ENCODE measurements at regions not wholly inside any gene's neighbourhood (a gene's known extent, or its start where the extent isn't known, plus 50 kb on each side); places are given as distances from the start of the nearest gene placed in this dataset.

DNA sequence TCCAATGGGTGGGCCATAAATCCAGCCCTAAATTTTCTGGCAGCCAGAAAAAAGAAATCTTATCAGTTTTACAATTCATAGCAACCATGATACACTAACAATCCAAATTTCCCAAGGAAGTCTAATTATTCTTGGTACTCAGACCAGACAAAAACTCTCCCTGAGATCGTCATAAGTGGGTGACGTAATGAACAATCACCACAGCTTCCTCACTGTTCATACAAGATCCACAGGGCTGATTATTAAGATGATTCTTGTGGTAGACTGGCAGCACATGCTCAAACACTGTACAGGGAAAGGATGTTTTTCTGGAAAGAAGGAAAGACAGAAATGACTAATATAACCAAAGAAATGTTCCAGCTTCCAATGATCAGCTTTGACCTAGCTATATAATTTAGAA, 178.3 kb upstream of the CRIM1 start:
- DNase-seq, result no peak
- no peaks in the 10 kb centered on the region for H4K20me1 ChIP-seq (ENCODE audit: insufficient read depth, low read length)
- no peak overlapping the region for H3K27ac ChIP-seq (ENCODE audit: low read depth in 1 of 2, low read length in 2 of 2)
- no peaks in the 10 kb centered on the region for H3K27me3 ChIP-seq (ENCODE audit: control insufficient read depth in 2 of 2, insufficient read depth in 2 of 2, low read length in 2 of 2)
- Mint-ChIP-seq H3K9me3 (peaks cover 7 to 16% (median 11%) of the 10 kb centered on the region in 7 donors), H3K36me3 (no peaks in the 10 kb centered on the region), H3K27me3 (ENCODE audit: low read depth in 3 of 3) (peaks cover 0 to 2% (median 0%) of the 10 kb centered on the region in 3 donors), H3K27ac (no peak overlapping the region), H3K4me1 (no peaks in the 10 kb centered on the region), H3K4me3 (no peak overlapping the region)
- no peak overlapping the region for H3K4me2 ChIP-seq (replicated peaks; ENCODE audit: extremely low read depth, low read length, poor library complexity, severe bottlenecking)
- H3K9me3 ChIP-seq (replicated peaks in 1 of 2; ENCODE audit: control insufficient read depth in 1 of 2, insufficient read depth in 1 of 2, low read length in 2 of 2), result peaks cover 0 to 4% of the 10 kb centered on the region in 2 donors
- WGBS (ENCODE audit: insufficient coverage), result no CpG with 5 or more reads among the region's 2 CpGs
- H3K4me1 ChIP-seq (ENCODE audit: control insufficient read depth in 1 of 2, insufficient read depth in 2 of 2, low read length in 2 of 2), result no peaks in the 10 kb centered on the region
- H3K79me2 ChIP-seq (ENCODE audit: insufficient read depth, low read length), result no peaks in the 10 kb centered on the region
- no peak overlapping the region for H3K4me3 ChIP-seq (replicated peaks in 1 of 3; ENCODE audit: low read depth in 2 of 3, low read length in 3 of 3)
- H3K36me3 ChIP-seq (replicated peaks in 1 of 2; ENCODE audit: control insufficient read depth in 1 of 2, insufficient read depth in 2 of 2, low read length in 2 of 2), result no peaks in the 10 kb centered on the region
- intact Hi-C loops (cut with micrococcal nuclease), result no loop called here
- no peak overlapping the region for H3K9ac ChIP-seq (ENCODE audit: insufficient read depth, low read length, poor library complexity, severe bottlenecking)
- TF ChIP-seq, protein P1, sequence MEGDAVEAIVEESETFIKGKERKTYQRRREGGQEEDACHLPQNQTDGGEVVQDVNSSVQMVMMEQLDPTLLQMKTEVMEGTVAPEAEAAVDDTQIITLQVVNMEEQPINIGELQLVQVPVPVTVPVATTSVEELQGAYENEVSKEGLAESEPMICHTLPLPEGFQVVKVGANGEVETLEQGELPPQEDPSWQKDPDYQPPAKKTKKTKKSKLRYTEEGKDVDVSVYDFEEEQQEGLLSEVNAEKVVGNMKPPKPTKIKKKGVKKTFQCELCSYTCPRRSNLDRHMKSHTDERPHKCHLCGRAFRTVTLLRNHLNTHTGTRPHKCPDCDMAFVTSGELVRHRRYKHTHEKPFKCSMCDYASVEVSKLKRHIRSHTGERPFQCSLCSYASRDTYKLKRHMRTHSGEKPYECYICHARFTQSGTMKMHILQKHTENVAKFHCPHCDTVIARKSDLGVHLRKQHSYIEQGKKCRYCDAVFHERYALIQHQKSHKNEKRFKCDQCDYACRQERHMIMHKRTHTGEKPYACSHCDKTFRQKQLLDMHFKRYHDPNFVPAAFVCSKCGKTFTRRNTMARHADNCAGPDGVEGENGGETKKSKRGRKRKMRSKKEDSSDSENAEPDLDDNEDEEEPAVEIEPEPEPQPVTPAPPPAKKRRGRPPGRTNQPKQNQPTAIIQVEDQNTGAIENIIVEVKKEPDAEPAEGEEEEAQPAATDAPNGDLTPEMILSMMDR (IDR thresholded peaks at IDR 0.05), result no peak
- H2AFZ ChIP-seq (ENCODE audit: insufficient read depth, low read depth, low read length, poor library complexity, severe bottlenecking), result no peak overlapping the region

DNA sequence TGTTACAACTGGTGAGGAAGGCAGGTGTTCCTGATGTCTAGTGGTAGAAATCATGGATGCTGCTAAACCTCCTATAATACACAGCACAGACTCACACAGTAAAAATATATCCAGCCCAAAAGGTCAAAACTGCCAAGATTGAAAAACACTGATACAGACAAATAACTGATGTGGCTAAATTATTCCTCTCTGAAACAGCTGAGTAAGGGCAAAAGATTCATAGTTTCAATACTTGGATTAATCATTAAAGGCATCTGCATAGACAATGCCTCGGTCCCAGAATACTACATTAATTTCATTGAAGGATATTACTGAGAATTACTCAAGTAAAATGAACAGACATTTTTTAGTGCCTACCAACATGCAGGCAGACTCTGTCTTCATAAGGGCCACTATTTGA, 180.7 kb upstream of the CRIM1 start:
- Mint-ChIP-seq H3K27ac (no peak overlapping the region), H3K4me3 (no peak overlapping the region), H3K4me1 (no peaks in the 10 kb centered on the region), H3K9me3 (peaks cover 7 to 13% (median 11%) of the 10 kb centered on the region in 7 donors), H3K27me3 (ENCODE audit: low read depth in 3 of 3) (peaks cover 0 to 2% (median 0%) of the 10 kb centered on the region in 3 donors), H3K36me3 (no peaks in the 10 kb centered on the region)
- Histone ChIP-seq H3K79me2 (ENCODE audit: insufficient read depth, low read length) (no peaks in the 10 kb centered on the region), H3K9ac (ENCODE audit: insufficient read depth, low read length, poor library complexity, severe bottlenecking) (no peak overlapping the region), H3K27ac (ENCODE audit: low read depth in 1 of 2, low read length in 2 of 2) (no peak overlapping the region), H3K4me3 (replicated peaks in 1 of 3; ENCODE audit: low read depth in 2 of 3, low read length in 3 of 3) (no peak overlapping the region), H4K20me1 (ENCODE audit: insufficient read depth, low read length) (no peaks in the 10 kb centered on the region), H3K27me3 (ENCODE audit: control insufficient read depth in 2 of 2, insufficient read depth in 2 of 2, low read length in 2 of 2) (no peaks in the 10 kb centered on the region), H3K9me3 (replicated peaks in 1 of 2; ENCODE audit: control insufficient read depth in 1 of 2, insufficient read depth in 1 of 2, low read length in 2 of 2) (no peaks in the 10 kb centered on the region), H2AFZ (ENCODE audit: insufficient read depth, low read depth, low read length, poor library complexity, severe bottlenecking) (no peak overlapping the region), H3K4me1 (ENCODE audit: control insufficient read depth in 1 of 2, insufficient read depth in 2 of 2, low read length in 2 of 2) (no peaks in the 10 kb centered on the region), H3K36me3 (replicated peaks in 1 of 2; ENCODE audit: control insufficient read depth in 1 of 2, insufficient read depth in 2 of 2, low read length in 2 of 2) (no peaks in the 10 kb centered on the region), H3K4me2 (replicated peaks; ENCODE audit: extremely low read depth, low read length, poor library complexity, severe bottlenecking) (no peak overlapping the region)
- TF ChIP-seq, protein P1 (IDR thresholded peaks at IDR 0.05), result no peak
- WGBS (ENCODE audit: insufficient coverage), result no CpG with 5 or more reads among the region's 1 CpG
- intact Hi-C loops (cut with micrococcal nuclease), result no loop called here
- DNase-seq, result no peak

Data from CD14-positive monocyte (primary cell).